Lung (tissue), 11 donors: ENCODE measurements at regions not wholly inside any gene's neighbourhood (a gene's known extent, or its start where the extent isn't known, plus 50 kb on each side); places are given as distances from the start of the nearest gene placed in this dataset.

ENCODE experiments used
- ATAC-seq: fragments of 200-7000 bp; cut with Tn5 transposase; one replicate; pipeline ENCODE4 v1.9.1; 2020; ENCODE audit warnings: moderate number of reproducible peaks; ENCODE audit not compliant: insufficient read depth, low FRiP score
- DNase-seq, 3 donors: peaks; one replicate each; pipeline ENCODE4 v3.0.0-alpha.2; 2013 to 2017
- H3K27ac ChIP-seq, 2 donors: one replicate each; pipeline ENCODE4 v1.5.1; 2013; ENCODE audit warnings: mild to moderate bottlenecking in 2 of 2, moderate library complexity in 2 of 2, control low read depth in 1 of 2, inconsistent platforms in 1 of 2, low read depth in 1 of 2, low read length in 1 of 2
- H3K27me3 ChIP-seq, 3 donors: one replicate each; pipeline ENCODE4 v1.5.1; 2013; ENCODE audit warnings: low read length in 2 of 3; ENCODE audit not compliant: control insufficient read depth in 3 of 3, insufficient read depth in 3 of 3
- H3K36me3 ChIP-seq, 4 donors: one replicate each; pipeline ENCODE4 v1.5.1; 2013; ENCODE audit warnings: low read length in 4 of 4, mild to moderate bottlenecking in 1 of 4, moderate library complexity in 1 of 4; ENCODE audit not compliant: control insufficient read depth in 4 of 4, insufficient read depth in 4 of 4
- H3K4me1 ChIP-seq, 5 donors: one replicate each; pipeline ENCODE4 v1.5.1; 2013; ENCODE audit warnings: low read length in 5 of 5, mild to moderate bottlenecking in 2 of 5, moderate library complexity in 1 of 5; ENCODE audit not compliant: control insufficient read depth in 5 of 5, insufficient read depth in 5 of 5
- H3K4me3 ChIP-seq: one replicate; pipeline ENCODE4 v1.5.1; 2013; ENCODE audit warnings: mild to moderate bottlenecking, control low read depth, moderate library complexity
- H3K9ac ChIP-seq, 2 donors: one replicate each; pipeline ENCODE4 v1.5.1; 2013; ENCODE audit warnings: low read length in 2 of 2, control low read depth in 1 of 2; ENCODE audit not compliant: insufficient read depth in 1 of 2
- H3K9me3 ChIP-seq, 4 donors: one replicate each; pipeline ENCODE4 v1.5.1; 2013; ENCODE audit warnings: low read length in 3 of 4, mild to moderate bottlenecking in 1 of 4, moderate library complexity in 1 of 4; ENCODE audit not compliant: control insufficient read depth in 4 of 4, insufficient read depth in 3 of 4
- WGBS, 2 donors: extraction: QIAGEN DNeasy Blood & Tissue Kit; methylation state at CpG; one replicate each; pipeline ENCODE4 v1.1.7; 2013; 5-methylcytosine and 5-hydroxymethylcytosine counted together
- TF ChIP-seq, protein P1 (sequence below): IDR thresholded peaks from 2 replicates; pipeline ENCODE4 v1.5.1; 2012; ENCODE audit warnings: mild to moderate bottlenecking; ENCODE audit errors: control extremely low read depth, extremely low read depth
- donor health status: control.
- donor health status: control.
- donor health status: Bipolar disorder and iron deficiency.
- donor health status: healthy.
- donor health status: DM: yes; HTN: yes; CAD: no.

- Histone ChIP-seq H3K27ac (no peak overlapping the region), H3K4me3 (no peak overlapping the region), H3K36me3 (no peaks in the 10 kb centered on the region), H3K27me3 (no peaks in the 10 kb centered on the region), H3K9me3 (no peaks in the 10 kb centered on the region), H3K4me1 (peaks cover 0 to 2% (median 0%) of the 10 kb centered on the region in 5 donors), H3K9ac (no peak overlapping the region)
- TF ChIP-seq, protein P1, sequence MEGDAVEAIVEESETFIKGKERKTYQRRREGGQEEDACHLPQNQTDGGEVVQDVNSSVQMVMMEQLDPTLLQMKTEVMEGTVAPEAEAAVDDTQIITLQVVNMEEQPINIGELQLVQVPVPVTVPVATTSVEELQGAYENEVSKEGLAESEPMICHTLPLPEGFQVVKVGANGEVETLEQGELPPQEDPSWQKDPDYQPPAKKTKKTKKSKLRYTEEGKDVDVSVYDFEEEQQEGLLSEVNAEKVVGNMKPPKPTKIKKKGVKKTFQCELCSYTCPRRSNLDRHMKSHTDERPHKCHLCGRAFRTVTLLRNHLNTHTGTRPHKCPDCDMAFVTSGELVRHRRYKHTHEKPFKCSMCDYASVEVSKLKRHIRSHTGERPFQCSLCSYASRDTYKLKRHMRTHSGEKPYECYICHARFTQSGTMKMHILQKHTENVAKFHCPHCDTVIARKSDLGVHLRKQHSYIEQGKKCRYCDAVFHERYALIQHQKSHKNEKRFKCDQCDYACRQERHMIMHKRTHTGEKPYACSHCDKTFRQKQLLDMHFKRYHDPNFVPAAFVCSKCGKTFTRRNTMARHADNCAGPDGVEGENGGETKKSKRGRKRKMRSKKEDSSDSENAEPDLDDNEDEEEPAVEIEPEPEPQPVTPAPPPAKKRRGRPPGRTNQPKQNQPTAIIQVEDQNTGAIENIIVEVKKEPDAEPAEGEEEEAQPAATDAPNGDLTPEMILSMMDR, result no peak
- ATAC-seq, result no peak
- 49 to 58% methylated on average over 3 of the region's 3 CpGs for WGBS, 2 donors
- DNase-seq, result no peak
These were observed 134.4 kb downstream of the EFNB2 start for GRCh38 chr13:106401081-106401480.

DNA sequence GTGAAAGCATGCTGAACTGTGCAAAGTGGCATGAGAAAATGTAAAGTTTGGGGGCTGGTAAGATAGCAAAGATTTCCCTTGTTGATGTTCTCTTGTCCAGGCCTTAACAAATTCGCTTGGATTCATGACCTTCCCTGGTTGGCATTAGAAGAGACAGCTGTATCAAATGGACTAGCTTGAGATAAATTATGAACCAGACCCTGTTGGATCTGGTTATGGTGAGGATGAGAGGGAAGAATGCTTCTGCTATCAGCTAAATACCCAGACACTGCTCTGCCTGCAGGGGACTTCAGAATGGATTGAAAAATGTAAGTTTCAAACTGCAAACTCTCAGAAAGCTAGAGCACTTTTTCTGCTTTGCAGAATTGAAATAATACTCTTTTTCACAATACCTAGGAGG lies 135.2 kb downstream of the EFNB2 start:
- TF ChIP-seq, protein P1, result no peak
- H3K27me3 ChIP-seq, result no peaks in the 10 kb centered on the region
- no peak overlapping the region for H3K9ac ChIP-seq
- H3K27ac ChIP-seq, result no peak overlapping the region
- peaks cover 0 to 2% (median 0%) of the 10 kb centered on the region in 5 donors for H3K4me1 ChIP-seq
- H3K9me3 ChIP-seq, result no peaks in the 10 kb centered on the region
- H3K36me3 ChIP-seq, result no peaks in the 10 kb centered on the region
- no peak for DNase-seq
- no peak for ATAC-seq
- WGBS, 2 donors, result 83 to 88% methylated on average over 1 of the region's 1 CpG
- H3K4me3 ChIP-seq, result no peak overlapping the region

GRCh38 chr13:106398289-106398688 lies 137.2 kb downstream of the EFNB2 start:
- DNase-seq, result no peak
- WGBS, 2 donors, result 93 to 98% methylated on average over 1 of the region's 1 CpG
- ATAC-seq, result no peak

More at GRCh38 chr13:106398289-106398688, 137.2 kb downstream of the EFNB2 start:
- no peaks in the 10 kb centered on the region for H3K9me3 ChIP-seq
- H3K4me1 ChIP-seq, result peaks cover 0 to 2% (median 0%) of the 10 kb centered on the region in 5 donors
- no peak overlapping the region for H3K27ac ChIP-seq
- no peaks in the 10 kb centered on the region for H3K27me3 ChIP-seq
- no peaks in the 10 kb centered on the region for H3K36me3 ChIP-seq
- no peak overlapping the region for H3K4me3 ChIP-seq
- H3K9ac ChIP-seq, result no peak overlapping the region
- TF ChIP-seq, protein P1, result no peak
